NCI-H82 treated with DMSO at 0.1 percent for 48 hours (cell line): ENCODE measurements at regions not wholly inside any gene's neighbourhood (a gene's known extent, or its start where the extent isn't known, plus 50 kb on each side); places are given as distances from the start of the nearest gene placed in this dataset.

Experiments
- DNase-seq: peaks from one replicate; lab custom pipeline; 2025; ENCODE audit not compliant: unreplicated experiment; lab: John Stamatoyannopoulos, UW

DNA sequence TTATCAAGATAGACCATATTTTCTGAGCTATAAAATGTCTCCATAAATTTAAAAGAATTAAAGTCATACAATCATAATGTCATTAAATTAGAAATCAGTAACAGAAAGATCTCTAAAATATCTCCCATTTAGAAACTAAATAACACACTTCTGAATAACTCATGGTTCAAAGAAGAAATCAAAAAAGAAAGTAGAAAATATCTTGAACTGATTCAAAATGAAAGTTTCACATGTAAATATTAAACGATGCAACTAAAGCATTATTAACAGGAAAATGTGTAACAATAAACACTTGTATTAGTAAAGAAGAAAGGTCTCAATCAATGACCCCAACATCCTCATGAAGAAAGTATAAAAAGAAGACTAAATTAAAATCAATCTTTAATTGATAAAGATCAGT, 50.5 kb upstream of the PZP start:
- DNase-seq, result no peak
